ENCODE measurements at regions not wholly inside any gene's neighbourhood (a gene's known extent, or its start where the extent isn't known, plus 50 kb on each side); places are given as distances from the start of the nearest gene placed in this dataset.

DNA sequence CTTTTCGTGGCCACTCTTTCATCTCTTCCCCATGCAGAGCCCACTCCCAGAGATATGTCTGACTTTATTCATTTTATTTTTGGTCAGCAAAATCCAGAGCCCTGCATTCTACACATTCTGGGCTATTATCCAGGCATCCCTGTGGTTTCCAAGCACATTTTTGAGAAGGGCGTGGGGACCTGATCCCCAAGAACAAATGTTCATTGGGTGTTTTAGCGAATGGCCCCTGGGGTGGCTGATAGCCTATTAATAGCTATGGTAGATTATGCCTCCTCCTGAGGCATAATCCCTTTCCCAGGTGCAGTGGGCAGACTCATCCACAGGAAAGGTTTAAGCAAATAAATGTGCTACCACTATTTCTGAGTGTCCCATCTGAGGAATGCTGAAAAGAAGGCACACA lies 511.8 kb upstream of the USP24 start:
- TF ChIP-seq, protein P1, sequence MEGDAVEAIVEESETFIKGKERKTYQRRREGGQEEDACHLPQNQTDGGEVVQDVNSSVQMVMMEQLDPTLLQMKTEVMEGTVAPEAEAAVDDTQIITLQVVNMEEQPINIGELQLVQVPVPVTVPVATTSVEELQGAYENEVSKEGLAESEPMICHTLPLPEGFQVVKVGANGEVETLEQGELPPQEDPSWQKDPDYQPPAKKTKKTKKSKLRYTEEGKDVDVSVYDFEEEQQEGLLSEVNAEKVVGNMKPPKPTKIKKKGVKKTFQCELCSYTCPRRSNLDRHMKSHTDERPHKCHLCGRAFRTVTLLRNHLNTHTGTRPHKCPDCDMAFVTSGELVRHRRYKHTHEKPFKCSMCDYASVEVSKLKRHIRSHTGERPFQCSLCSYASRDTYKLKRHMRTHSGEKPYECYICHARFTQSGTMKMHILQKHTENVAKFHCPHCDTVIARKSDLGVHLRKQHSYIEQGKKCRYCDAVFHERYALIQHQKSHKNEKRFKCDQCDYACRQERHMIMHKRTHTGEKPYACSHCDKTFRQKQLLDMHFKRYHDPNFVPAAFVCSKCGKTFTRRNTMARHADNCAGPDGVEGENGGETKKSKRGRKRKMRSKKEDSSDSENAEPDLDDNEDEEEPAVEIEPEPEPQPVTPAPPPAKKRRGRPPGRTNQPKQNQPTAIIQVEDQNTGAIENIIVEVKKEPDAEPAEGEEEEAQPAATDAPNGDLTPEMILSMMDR (IDR thresholded peaks at IDR 0.05) = no peak
- no peak for TF ChIP-seq POLR2A (IDR thresholded peaks at IDR 0.05)

Measured in prostate gland (tissue), 2 donors.